ENCODE measurements at regions not wholly inside any gene's neighbourhood (a gene's known extent, or its start where the extent isn't known, plus 50 kb on each side); places are given as distances from the start of the nearest gene placed in this dataset.

GRCh38 chr4:35884714-35885480 is 359.4 kb downstream of the ARAP2 start:
- ATAC-seq (no peak), DNase-seq (no peak)
- intact Hi-C loops (cut with DNase I) = no loop called here

- intact Hi-C loops (cut with DNase I) = no loop called here
- DNase-seq = no peak
- no peak for ATAC-seq
Measured at GRCh38 chr4:35897808-35898207, 346.5 kb downstream of the ARAP2 start.

- DNase-seq (no peak), ATAC-seq (no peak)
- intact Hi-C loops (cut with DNase I) = no loop called here
Measured at GRCh38 chr4:35900286-35901243, 343.7 kb downstream of the ARAP2 start.

- ATAC-seq (no peak), DNase-seq (no peak)
- intact Hi-C loops (cut with DNase I) = no loop called here
Measured at GRCh38 chr4:35912174-35912573, 332.1 kb downstream of the ARAP2 start.

DNA sequence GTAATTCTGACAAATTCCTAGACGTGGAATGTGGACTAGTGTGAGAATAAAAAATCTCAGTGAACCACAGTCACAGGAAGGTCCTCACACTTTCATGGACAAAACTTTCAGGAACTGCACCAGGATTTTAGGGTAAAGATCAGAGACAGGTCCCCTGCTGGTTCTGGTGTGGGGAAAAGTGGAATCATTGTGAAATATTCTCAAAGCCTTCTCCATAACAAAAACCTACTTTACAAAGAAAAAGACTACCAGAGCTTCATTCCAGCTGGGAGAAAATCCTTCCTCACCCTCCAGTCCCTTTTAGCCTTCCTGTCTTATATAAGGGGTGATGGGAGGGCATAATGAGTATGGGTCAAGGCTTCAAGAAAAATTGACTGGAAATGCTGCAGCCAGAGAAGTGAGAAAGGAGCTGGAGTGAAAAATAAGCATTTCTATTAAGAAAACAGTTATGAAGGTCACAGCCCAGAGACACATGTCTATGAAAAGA is 325.8 kb downstream of the ARAP2 start:
- intact Hi-C loops (cut with DNase I) = no loop called here
- no peak for DNase-seq
- no peak for ATAC-seq

DNA sequence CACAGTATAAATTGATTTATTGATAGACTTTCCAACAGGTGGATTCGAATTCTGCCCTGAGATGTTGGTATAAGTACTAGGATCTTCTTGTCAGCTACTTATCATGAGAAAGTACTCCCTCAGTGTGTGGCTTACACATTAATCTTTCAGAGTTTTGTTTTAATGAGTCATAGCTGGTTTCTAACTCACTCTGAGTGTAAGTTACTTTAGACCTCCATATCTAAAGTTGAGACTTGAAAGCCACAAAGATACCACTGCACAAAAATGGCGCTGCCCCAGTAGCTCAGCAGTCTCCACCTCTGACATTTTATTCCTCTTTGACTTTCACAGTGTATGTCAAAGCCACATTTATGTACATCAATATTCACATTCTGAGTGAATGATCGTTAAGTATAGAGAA is 318.5 kb downstream of the ARAP2 start:
- intact Hi-C loops (cut with DNase I) = no loop called here
- no peak for DNase-seq
- ATAC-seq = no peak

DNA sequence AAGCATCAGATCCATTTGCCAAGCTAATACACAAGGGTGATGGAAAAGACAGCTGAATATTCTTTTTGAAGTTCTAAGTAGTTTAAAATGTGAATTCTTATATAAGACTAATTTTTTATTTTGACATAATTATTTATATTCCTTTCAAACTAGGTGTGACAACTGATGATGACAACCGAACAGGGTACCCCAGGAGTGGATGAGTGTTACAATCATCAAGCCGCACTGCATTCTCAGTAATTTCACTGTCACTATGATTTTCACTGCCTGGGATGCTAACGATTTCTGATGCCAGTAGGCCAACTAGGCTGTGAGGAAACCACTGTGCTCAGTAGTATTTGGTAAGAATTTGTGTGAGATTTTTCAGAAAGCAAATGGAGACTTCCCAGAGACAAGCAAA is 317.5 kb downstream of the ARAP2 start:
- no peak for DNase-seq
- intact Hi-C loops (cut with DNase I) = no loop called here
- ATAC-seq = no peak

DNA sequence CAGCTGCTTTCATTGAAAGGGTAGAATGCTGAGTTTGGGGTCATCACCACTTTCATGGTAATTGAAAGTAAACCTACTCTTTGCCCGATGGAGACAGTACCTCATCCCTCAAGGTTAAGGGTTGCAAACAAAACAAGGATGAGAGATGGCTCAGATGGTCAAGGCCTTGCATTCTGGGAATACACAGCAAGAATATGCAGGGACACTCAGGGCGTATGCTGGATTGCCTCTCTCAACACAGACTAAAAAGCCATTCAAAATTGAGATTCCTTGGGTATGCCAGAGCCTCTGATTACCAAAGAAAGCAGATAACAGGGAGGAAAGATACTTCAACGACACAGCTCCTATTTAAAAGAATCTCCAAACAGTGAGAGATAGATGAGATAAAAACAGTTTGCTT is 310.4 kb downstream of the ARAP2 start:
- intact Hi-C loops (cut with DNase I) = no loop called here
- DNase-seq (no peak), ATAC-seq (no peak)

GRCh38 chr4:35934320-35934981 is 309.9 kb downstream of the ARAP2 start:
- DNase-seq (no peak), ATAC-seq (no peak)
- intact Hi-C loops (cut with DNase I) = no loop called here

GRCh38 chr4:35938936-35939335 is 305.4 kb downstream of the ARAP2 start:
- intact Hi-C loops (cut with DNase I) = no loop called here
- no peak for DNase-seq
- no peak for ATAC-seq

DNA sequence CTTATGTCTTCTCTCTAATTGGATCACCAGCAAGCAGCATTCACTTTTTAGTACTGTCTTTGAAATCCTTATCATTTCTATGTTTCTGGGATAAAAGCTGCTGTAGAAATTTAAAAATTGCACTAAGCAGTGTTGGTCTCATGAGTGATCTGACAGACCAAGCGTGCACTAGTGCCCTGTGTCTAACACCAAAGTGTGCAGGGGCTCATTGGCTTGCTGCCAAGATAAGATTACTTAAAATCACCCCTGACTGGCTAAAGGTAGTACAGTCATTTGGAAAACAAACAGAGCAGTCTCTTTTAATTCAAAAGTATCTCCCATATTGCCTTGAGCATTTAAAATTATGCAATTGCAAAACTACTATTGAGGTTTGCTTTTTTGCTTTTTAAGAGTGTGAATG is 304.6 kb downstream of the ARAP2 start:
- DNase-seq = no peak
- no peak for ATAC-seq
- intact Hi-C loops (cut with DNase I) = no loop called here

- ATAC-seq = no peak
- intact Hi-C loops (cut with DNase I) = no loop called here
- DNase-seq = no peak
Measured at GRCh38 chr4:35942092-35942491, 302.2 kb downstream of the ARAP2 start.

DNA sequence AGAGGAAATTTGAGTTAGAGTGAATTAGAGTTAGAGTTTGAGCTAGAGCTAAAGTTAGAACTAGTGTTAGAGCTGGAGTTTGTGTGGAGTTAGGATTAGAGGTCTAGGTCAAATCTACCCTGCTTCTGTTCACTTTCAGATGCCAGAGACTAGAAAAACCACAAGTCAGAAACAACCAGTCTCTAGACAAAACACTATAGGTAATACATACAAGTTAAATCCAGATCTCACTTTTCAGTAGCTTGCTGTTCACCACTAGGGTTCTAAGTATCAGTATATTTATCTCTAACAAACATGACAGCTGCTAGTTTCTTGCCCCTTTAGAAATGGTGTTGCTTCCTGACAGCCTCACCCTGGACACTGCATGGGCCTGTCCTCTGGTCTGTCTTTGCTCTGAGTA is 300.7 kb downstream of the ARAP2 start:
- ATAC-seq (no peak), DNase-seq (no peak)
- intact Hi-C loops (cut with DNase I) = no loop called here

DNA sequence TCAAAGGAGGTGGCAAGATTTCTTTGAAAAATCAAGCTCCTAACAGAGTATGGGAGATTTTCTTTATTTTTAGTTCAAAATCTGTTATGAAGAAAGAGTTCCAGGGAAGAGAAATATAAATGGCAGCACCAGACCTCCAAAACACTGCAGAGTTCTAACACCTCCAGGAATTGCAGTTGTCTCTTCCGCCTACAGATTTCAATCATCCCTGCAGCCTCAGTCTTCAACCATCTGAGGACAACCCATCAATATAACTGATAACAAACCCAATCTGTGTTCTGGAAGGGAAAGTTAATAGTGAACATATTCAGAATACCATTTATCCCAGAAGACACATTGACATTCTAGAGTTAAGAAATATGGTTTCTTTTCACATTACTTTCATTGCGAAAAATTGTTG is 296.1 kb downstream of the ARAP2 start:
- intact Hi-C loops (cut with DNase I) = no loop called here
- no peak for ATAC-seq
- DNase-seq = no peak

DNA sequence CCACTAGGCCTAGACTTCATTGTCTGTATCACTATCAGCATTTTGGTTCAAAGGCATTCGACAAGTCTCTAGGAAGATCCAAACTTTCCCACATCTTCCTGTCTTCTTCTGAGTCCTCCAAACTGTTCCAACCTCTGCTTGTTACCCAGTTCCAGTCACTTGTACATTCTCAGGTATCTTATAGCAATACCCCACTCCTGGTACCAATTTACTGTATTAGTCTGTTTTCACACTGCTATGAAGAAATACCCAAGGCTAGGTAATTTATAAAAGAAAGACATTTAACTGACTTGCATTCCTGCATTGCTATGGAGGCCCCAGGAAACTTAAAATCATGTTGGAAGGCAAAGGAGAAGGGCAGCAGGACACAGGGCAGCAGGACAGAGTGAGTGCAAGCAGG is 293.9 kb downstream of the ARAP2 start:
- intact Hi-C loops (cut with DNase I) = no loop called here
- no peak for ATAC-seq
- DNase-seq = no peak

DNA sequence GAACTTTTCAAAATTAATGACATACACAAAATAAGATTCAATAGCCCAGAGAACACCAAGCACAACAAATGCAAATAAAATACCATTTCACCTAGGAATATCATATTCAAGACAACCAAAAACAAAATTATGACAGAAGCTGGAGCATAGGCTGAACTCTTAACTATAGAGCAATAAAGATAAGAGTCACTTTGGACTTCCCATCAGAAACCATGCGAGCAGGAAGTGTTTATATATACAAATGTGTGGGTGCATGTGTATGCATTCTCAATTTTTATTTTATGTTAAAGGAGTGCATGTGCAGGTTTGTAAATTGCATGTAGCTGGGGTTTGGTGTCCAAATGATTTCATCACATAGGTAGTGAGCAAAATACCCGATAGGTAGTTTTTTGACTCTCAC is 291.6 kb downstream of the ARAP2 start:
- intact Hi-C loops (cut with DNase I) = no loop called here
- DNase-seq (no peak), ATAC-seq (no peak)

DNA sequence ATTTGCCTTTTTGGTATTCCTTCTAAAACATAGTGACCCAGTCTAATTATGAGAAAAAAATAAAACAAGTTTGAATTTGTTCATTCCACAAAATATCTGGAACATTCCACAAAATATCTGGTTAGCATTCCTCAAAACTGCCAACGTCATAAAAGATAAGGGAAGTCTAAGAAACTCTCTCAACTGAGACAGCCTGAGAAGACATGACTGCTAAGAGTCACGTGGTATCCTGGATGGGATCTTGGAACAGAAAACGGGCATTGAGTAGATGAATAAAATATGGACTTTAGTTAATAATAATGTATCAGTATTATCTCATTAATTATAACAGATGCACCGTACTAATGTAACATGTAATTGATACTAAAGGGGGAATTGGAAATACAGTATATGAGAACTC is 280.9 kb downstream of the ARAP2 start:
- intact Hi-C loops (cut with DNase I) = no loop called here
- DNase-seq = no peak
- ATAC-seq = no peak

- intact Hi-C loops (cut with DNase I) = no loop called here
- ATAC-seq = no peak
Measured at GRCh38 chr4:35963974-35964515, 280.3 kb downstream of the ARAP2 start.

GRCh38 chr4:35965300-35965699 is 279.0 kb downstream of the ARAP2 start:
- no peak for DNase-seq
- ATAC-seq = no peak
- intact Hi-C loops (cut with DNase I) = no loop called here

More at GRCh38 chr4:35963974-35964515, 280.3 kb downstream of the ARAP2 start:
- no peak for DNase-seq

DNA sequence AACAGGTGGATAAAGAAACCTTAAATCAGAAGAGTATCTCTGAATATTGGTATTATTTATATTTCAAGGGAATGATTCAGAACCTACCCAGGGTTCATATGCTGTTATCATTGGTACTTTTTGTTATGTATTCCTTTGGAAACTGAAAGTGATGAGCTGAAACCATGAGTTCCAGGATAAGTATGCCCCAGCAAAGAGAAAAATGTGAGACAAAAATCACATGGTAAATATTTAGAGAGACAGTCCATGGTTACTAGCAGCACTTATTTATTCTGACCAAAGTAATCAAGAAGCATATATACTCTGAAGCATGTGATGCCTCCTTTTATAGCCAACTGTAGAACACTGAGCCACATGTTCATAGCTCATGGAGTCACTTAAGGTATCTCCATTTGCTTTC is 277.7 kb downstream of the ARAP2 start:
- intact Hi-C loops (cut with DNase I) = no loop called here
- ATAC-seq (no peak), DNase-seq (no peak)

Measured in left cardiac atrium (tissue), 4 donors.